GM20000 (cell line): ENCODE measurements at regions not wholly inside any gene's neighbourhood (a gene's known extent, or its start where the extent isn't known, plus 50 kb on each side); places are given as distances from the start of the nearest gene placed in this dataset.
"Not testable (repeated sequence)": the region's sequence is repeated elsewhere in the genome, so short reads cannot be mapped to it uniquely, and the experiment has no call there.

Experiments used
- DNase-seq: peaks from one replicate; pipeline ENCODE4 v3.0.0; 2012; ENCODE audit warnings: low spot score
- TF ChIP-seq, protein P1 (sequence below): IDR thresholded peaks from 2 replicates; pipeline ENCODE4 v1.5.1; 2012; ENCODE audit warnings: mild to moderate bottlenecking, control low read depth; ENCODE audit errors: extremely low read depth, missing control alignments

DNA sequence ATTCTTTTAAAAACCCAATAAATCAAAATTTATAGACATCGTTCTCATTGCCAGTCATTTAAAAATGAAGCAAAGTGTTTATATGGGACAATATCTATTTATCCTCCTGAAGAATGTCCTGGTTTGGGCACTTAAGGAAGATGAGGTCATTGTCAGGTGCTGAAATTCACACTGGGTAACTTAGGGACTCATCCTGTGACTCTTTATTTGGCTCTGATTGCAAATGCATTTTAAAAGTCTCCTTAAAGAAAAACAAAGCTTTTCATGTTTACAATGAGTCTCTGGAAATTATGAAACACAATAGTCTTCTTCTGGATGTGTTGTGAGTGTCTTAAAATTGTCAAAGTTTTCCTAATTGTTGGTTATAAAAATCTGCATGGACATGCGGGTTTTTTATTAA is 69.5 kb upstream of the GPR158 start:
- DNase-seq, result no peak
- TF ChIP-seq, protein P1, sequence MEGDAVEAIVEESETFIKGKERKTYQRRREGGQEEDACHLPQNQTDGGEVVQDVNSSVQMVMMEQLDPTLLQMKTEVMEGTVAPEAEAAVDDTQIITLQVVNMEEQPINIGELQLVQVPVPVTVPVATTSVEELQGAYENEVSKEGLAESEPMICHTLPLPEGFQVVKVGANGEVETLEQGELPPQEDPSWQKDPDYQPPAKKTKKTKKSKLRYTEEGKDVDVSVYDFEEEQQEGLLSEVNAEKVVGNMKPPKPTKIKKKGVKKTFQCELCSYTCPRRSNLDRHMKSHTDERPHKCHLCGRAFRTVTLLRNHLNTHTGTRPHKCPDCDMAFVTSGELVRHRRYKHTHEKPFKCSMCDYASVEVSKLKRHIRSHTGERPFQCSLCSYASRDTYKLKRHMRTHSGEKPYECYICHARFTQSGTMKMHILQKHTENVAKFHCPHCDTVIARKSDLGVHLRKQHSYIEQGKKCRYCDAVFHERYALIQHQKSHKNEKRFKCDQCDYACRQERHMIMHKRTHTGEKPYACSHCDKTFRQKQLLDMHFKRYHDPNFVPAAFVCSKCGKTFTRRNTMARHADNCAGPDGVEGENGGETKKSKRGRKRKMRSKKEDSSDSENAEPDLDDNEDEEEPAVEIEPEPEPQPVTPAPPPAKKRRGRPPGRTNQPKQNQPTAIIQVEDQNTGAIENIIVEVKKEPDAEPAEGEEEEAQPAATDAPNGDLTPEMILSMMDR, result no peak

DNA sequence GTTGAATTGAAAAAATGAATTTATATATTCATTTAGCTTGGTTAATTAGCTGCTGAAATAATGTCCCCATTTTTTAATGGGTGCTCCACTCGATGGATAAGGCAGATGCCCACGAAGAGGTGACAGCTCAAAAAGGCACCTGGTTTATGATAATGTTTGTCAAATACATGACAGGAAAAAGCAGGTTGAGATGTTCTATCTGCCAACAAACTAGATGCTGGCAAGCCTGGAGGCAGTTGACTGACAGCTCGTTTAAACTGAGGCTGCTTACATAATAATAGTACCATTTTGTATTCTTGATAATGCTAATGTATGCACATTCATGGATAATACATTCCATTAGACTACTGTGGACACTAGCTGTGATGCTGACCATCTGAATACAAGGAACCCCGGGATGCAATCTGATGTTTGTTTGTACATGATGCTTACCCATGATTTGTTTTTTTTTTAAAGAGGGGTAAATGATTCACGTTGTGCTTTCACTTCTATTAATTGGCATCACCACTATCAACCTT is 69.0 kb upstream of the GPR158 start:
- TF ChIP-seq, protein P1, result no peak
- DNase-seq, result no peak

DNA sequence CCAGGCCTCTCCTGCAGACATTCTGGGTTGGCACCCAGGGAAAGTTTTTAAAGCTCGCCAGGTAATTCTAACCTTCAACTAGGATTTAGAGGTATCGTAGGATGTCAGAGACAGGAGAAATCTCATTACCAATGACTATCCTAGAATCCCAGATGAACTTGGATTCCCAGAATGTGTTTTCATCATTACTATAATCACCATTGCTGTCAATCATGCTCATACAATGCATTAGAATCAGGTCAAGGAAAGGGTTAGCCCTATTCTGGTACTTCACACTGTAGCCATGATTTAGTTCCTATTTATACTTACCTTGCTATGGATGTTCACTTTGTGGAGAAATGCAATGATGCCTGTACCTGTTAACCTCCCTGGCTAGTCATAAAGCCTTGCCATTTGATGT is 67.0 kb upstream of the GPR158 start:
- TF ChIP-seq, protein P1, result no peak
- no peak for DNase-seq

DNA sequence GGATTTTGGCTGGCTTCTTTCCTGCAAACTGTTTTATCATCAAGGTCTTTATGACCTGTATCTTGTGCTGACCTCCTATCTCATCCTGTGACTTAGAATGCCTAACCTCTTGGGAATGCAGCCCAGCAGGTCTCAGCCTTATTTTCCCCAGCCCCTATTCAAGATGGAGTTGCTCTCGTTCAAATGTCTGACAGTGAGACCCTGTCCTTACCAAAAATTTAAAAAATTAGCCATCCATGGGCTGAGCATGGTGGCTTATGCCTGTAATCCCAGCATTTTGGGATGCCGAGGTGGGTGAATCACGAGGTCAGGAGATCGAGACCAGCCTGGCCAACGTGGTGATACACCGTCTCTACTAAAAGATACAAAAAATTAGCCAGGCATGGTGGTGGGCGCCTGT is 64.9 kb upstream of the GPR158 start:
- not testable (repeated sequence) for DNase-seq

DNA sequence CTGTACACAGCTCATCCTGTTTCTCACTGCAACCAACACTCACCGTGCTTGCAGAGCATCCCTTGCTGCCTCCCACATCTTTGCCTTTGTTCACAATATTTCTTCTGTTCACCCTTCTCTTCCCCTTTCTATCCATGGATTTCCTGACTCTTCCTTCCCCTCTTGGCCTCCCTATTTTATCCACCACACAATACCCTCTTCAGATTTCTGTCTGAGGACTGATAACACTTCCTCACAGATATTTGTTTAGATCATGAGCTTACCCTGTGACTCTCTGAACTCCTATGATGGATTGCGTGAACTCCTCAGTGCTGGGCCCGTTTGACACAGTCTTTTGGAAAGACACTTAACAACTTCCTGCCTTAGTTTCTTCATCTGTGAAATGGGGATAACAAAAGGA is 62.8 kb upstream of the GPR158 start:
- no peak for DNase-seq
- TF ChIP-seq, protein P1, result no peak

DNA sequence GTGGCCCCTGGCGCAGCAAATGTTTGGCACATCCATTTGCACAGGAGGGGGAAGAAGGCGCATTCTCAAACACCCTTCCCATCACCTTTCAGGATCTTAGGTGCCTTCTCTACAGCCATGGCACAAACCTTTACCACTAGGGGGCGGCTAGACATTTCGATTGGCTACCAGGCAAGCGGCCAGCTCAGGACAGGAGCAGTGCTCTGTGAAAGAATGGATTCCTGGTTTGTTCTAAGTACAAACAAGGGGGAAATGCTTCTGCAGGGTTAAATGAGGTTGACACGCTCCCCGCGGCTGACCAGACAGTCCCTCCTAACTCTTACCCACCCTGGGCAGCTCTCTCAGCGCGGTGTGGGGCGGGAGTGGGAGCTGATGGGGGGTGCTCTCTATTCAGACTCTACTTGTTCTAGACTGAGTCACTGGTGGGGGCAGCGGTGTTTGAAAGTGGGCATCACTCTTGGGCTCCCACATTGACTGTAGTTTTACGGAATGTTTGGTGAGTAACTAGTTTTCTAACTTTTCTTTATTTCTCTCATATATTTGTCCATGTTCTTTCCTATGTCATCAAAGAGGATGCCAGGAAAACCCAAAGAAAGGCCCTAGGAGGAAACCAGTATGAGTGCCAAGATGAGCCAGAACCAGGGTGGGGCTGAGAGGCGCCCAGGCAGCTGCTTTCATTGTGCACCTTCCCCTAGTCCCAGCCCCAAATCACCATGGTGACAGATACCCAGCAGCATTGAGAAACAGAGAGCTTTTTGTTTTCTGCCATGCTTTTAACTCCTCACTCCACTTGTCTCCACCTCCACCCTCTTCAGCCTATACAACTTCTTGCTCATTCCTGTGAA is 61.4 kb upstream of the GPR158 start:
- TF ChIP-seq, protein P1, result peak; percentile 91
- DNase-seq, result peak; percentile 56

DNA sequence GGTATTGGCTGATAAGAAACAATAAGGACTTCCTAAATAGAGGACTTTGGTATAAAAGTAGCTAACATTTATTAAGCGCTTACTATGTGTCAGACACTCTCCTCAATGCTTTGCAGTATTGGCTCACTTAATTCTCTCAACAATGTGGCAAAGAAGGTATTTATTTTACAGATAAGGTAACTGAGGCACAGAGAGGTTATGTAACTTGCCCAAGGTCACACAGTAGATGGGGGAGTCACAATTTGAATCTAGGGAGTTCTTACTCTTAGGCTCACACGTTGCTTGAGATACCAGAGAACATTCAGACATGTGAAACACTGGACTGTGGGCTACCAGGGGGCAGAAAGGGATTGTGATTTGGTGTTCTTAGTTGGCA is 60.8 kb upstream of the GPR158 start:
- DNase-seq, result no peak
- TF ChIP-seq, protein P1, result no peak

DNA sequence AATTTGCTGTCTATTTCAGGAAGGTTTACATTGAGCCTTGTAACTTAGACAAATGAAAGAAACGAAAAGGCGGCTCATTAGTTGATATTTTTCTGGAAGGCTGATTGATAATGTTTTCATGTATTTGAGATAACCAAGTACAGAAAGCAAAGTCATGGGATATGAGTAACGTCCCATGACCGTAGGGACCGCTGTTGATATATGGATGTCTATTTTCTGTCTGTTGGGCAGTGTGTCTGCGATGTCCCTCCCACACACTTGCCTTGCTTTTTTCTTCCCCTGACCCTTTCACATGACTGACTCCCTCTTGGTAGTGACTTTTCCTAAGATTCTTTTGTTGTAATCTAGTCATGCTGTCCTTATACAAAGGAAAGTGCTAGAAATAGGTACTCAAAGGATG is 57.0 kb upstream of the GPR158 start:
- DNase-seq, result no peak

More for the DNA sequence above, 57.0 kb upstream of the GPR158 start:
- TF ChIP-seq, protein P1, result no peak
